HCT116 (cell line): ENCODE measurements at regions not wholly inside any gene's neighbourhood (a gene's known extent, or its start where the extent isn't known, plus 50 kb on each side); places are given as distances from the start of the nearest gene placed in this dataset.

Experiments
- TCF7L2 ChIP-seq: IDR thresholded peaks from 2 replicates; pipeline ENCODE4 v1.7.0; 2011; ENCODE audit warnings: borderline replicate concordance, inconsistent platforms; ENCODE audit not compliant: insufficient read depth, insufficient read length; ENCODE audit errors: extremely low read depth
- TF ChIP-seq, protein P1 (sequence below), 3 experiments: fragments of 200-600 bp in 1 of 3; sonication (generic) in 1 of 3; IDR thresholded peaks in 2 of 3; conservative IDR thresholded peaks in 1 of 3; 2 replicates each; pipeline ENCODE4 v1.5.1; 2012 to 2017; ENCODE audit warnings: low read depth in 2 of 3, low read length in 2 of 3, antibody characterized with exemption in 1 of 3, borderline replicate concordance in 1 of 3, control low read depth in 1 of 3, mild to moderate bottlenecking in 1 of 3, mixed read lengths in 1 of 3, mixed run types in 1 of 3, moderate library complexity in 1 of 3; ENCODE audit not compliant: insufficient read depth in 1 of 3

DNA sequence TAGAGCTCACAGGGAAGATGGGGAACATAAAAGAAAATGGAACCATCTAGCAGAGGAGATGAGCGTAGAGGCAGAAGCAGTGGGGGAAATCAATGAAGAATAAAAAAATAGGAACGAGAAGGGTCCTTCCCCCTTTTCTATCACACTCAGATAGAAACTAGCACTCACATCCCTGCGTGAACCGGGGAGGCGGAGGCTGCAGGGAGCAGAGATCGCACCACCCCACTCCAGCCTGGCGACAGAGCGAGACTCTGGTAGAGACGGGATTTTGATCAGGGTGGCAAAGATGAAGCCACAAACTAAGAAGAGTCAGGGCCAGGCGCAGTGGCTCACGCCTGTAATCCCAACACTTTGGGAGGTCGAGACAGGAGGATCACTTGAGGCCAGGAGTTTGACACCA, 64.7 kb upstream of the ECHDC3 start:
- no peak for TF ChIP-seq TCF7L2
- TF ChIP-seq, protein P1, sequence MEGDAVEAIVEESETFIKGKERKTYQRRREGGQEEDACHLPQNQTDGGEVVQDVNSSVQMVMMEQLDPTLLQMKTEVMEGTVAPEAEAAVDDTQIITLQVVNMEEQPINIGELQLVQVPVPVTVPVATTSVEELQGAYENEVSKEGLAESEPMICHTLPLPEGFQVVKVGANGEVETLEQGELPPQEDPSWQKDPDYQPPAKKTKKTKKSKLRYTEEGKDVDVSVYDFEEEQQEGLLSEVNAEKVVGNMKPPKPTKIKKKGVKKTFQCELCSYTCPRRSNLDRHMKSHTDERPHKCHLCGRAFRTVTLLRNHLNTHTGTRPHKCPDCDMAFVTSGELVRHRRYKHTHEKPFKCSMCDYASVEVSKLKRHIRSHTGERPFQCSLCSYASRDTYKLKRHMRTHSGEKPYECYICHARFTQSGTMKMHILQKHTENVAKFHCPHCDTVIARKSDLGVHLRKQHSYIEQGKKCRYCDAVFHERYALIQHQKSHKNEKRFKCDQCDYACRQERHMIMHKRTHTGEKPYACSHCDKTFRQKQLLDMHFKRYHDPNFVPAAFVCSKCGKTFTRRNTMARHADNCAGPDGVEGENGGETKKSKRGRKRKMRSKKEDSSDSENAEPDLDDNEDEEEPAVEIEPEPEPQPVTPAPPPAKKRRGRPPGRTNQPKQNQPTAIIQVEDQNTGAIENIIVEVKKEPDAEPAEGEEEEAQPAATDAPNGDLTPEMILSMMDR (IDR thresholded peaks at IDR 0.05 in 2 of 3, conservative IDR thresholded peaks at IDR 0.05 in 1 of 3; ENCODE audit: borderline replicate concordance in 1 of 3, insufficient read depth in 1 of 3, low read depth in 2 of 3, low read length in 2 of 3), result no peak
